DMS53 treated with DMSO at 0.1 percent for 48 hours (cell line): ENCODE measurements at regions not wholly inside any gene's neighbourhood (a gene's known extent, or its start where the extent isn't known, plus 50 kb on each side); places are given as distances from the start of the nearest gene placed in this dataset.
A peak's percentile ranks its signal among the peaks of the same experiment; 100 is the strongest.
"Not testable (repeated sequence)": the region's sequence is repeated elsewhere in the genome, so short reads cannot be mapped to it uniquely, and the experiment has no call there.

Experiments used
- DNase-seq: peaks from one replicate; lab custom pipeline; 2025; ENCODE audit not compliant: unreplicated experiment; lab: John Stamatoyannopoulos, UW

- DNase-seq: not testable (repeated sequence)
Observed at GRCh38 chr4:68720723-68721122, 50.3 kb upstream of the UGT2B15 start.

GRCh38 chr4:68724426-68724825 lies 54.0 kb upstream of the UGT2B15 start:
- peak; percentile 42 for DNase-seq

- no peak for DNase-seq
Observed at GRCh38 chr4:68724922-68725321, 54.5 kb upstream of the UGT2B15 start.

- no peak for DNase-seq
Observed at GRCh38 chr4:68732653-68733466, 62.4 kb upstream of the UGT2B15 start.

- DNase-seq: no peak
Observed at GRCh38 chr4:68734095-68734494, 63.6 kb upstream of the UGT2B15 start.

- no peak for DNase-seq
Observed at GRCh38 chr4:68735106-68735505, 64.7 kb upstream of the UGT2B15 start.

- DNase-seq: no peak
Observed at GRCh38 chr4:68736813-68737212, 66.4 kb upstream of the UGT2B15 start.

- DNase-seq: no peak
Observed at GRCh38 chr4:68738036-68738435, 67.6 kb upstream of the UGT2B15 start.

GRCh38 chr4:68744368-68744767 lies 71.4 kb upstream of the UGT2B10 start:
- no peak for DNase-seq

GRCh38 chr4:68748181-68748991 lies 67.4 kb upstream of the UGT2B10 start:
- DNase-seq: no peak

- no peak for DNase-seq
Observed at GRCh38 chr4:68750555-68750954, 65.2 kb upstream of the UGT2B10 start.

GRCh38 chr4:68751138-68751537 lies 64.7 kb upstream of the UGT2B10 start:
- no peak for DNase-seq

GRCh38 chr4:68765876-68766275 lies 49.9 kb upstream of the UGT2B10 start:
- no peak for DNase-seq
